GM18909 (cell line): ENCODE measurements at regions not wholly inside any gene's neighbourhood (a gene's known extent, or its start where the extent isn't known, plus 50 kb on each side); places are given as distances from the start of the nearest gene placed in this dataset.

Experiments
- ATAC-seq: cut with Tn5 transposase; IDR thresholded peaks from one replicate; pipeline ENCODE4 v1.9.1; 2021; ENCODE audit warnings: mild to moderate bottlenecking; ENCODE audit not compliant: unreplicated experiment, poor library complexity

DNA sequence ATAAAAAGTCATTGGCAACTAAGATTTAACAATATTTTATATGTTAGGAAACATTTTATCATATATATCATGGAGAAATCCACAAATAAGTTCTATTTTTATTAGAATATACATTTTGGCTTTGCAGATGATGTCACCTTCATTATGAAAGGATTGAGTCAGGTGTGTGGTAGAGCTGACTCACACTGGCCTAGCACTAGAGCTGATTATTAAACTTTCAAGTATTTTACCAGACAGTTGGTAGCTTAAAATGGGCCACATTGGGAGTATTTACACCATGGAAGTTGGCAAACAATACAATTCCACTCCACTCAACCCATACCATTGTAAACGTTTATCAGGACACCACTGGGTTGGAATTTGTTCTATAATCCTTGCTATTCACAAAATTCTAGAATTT is 1036.6 kb downstream of the TRHDE start:
- ATAC-seq = no peak

- ATAC-seq = no peak
Measured at GRCh38 chr12:73321319-73321718, 1049.1 kb downstream of the TRHDE start.

- no peak for ATAC-seq
Measured at GRCh38 chr12:73321776-73322175, 1049.6 kb downstream of the TRHDE start.

- ATAC-seq = no peak
Measured at GRCh38 chr12:73330584-73331351, 1058.6 kb downstream of the TRHDE start.

GRCh38 chr12:73341559-73342247 is 1069.5 kb downstream of the TRHDE start:
- no peak for ATAC-seq

GRCh38 chr12:73342733-73343132 is 1070.6 kb downstream of the TRHDE start:
- ATAC-seq = no peak

DNA sequence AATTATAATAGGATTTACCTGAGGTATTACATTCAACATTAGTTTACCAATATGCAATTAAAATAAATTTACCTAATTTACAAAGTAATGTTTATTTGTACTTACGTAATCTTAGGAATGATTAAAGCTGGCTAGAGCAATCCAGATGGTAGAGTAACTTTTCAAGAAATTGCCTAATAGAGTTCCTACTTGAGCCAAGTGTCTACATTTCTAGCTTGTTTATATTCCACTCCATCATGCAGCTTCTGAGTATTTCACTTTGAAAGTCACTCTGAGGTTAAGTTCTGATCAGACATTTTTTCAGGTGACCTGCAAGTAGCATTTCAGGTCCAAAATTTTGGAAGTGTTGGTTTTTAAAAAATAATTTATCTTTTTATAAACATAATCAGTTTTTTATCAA is 1080.7 kb downstream of the TRHDE start:
- ATAC-seq = no peak

DNA sequence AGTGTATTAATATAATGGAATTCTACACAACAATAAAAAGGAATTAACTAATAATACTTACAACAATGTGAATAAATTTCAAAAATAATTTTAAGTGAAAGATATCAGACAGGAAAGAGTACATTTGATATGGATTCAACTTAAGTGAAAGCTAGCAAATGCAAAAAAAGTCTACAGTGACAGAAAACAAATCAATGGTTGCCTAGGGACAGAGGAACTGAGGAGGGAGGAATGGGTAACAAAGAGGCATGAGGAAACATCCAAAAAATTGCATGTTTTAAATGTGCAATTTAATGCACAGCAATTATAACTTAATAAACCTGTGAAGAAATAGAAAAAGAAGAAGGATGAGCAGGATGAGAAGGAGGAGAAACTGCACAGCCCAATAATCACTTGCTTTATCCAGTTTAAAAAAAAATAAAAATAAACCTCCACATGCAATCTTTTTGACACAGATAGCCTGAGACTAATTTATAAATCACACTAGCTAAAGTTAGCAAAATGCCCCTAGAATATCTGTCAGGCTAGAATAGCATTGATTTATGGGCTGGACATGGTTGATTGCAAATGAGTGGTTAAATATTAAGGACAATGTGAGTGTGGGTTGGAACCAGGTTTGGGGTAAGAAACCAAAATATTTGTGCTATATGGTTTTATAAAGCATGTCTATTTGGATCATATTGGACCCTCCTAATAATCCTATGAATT is 1089.1 kb downstream of the TRHDE start:
- ATAC-seq = no peak

DNA sequence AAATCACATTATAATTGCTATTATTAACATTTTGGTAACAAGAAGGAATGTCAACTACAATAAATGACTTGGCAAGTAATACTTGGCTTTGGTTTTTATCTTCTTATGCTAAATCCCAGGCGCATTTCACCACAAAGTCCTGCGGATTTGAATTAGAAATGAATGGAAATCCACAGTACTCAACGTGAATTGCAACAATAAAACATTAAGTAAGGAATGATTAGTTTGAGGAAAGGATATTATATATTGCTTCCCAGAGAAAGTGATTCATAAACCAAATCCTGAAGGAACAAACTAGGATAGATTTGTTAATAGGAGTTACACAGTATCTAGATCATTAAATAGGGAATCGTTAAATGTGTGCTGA is 1089.7 kb downstream of the TRHDE start:
- no peak for ATAC-seq

GRCh38 chr12:73362666-73363065 is 1090.5 kb downstream of the TRHDE start:
- ATAC-seq = no peak

- ATAC-seq = no peak
Measured at GRCh38 chr12:73372856-73373255, 1100.7 kb downstream of the TRHDE start.

DNA sequence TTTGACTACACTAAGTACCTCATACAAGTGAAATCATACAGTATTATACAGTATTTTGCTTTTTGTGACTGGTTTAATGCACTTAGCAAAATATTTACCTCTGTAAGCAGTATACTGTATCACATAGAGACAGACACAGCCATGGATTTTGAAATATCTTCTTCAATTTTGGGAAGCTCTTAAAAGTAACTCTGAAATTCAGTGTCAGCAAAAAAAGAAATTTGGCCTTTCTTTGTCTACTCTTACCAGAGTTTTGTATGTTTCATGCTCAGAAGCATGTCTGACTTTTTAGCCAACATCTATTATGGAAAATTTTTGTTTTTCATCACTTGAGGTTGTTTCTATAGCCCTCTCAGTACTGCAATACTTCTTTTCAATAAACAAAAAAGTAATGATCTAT is 1102.2 kb downstream of the TRHDE start:
- ATAC-seq = no peak

GRCh38 chr12:73383584-73384222 is 1111.5 kb downstream of the TRHDE start:
- ATAC-seq = no peak

DNA sequence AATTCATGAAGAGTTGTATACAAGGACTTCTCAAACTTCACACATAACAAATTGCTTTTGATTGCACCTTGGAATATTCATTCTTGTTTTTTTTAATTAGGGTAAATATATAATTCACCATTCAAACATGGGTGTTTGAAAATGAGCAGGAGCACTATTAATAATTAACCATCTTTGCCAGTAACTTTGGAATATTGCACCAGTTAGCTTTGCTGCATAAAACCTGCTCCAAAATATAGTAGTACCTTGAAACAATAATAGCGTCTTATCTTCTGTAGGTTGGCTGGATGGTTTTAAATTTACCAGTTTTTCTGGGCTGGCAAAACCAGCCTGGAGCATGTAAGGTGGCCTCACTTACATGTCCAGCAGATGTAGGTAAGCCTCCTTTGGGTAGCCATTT is 1112.4 kb downstream of the TRHDE start:
- ATAC-seq = no peak

DNA sequence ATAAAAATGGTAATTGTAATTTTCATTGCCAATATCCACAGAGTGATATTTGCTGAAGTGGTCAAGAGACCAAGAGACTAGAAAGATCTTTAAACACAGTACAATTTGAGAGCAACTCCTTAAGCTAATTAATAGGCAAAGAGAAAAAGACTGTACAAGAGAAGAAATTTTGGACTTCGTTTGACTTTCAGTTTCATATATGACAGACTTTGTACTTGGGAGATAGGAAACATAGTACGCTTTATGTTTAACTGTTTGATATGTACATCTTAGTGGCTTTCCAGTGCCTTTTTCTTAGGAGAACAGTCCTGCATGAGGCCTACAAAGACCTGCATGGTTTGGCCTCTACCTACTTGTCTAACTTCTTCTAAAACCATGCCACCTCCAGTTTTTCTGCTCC is 1118.1 kb downstream of the TRHDE start:
- no peak for ATAC-seq

GRCh38 chr12:73413051-73413450 is 1124.6 kb upstream of the ATXN7L3B start:
- no peak for ATAC-seq

GRCh38 chr12:73413974-73414373 is 1123.7 kb upstream of the ATXN7L3B start:
- no peak for ATAC-seq

DNA sequence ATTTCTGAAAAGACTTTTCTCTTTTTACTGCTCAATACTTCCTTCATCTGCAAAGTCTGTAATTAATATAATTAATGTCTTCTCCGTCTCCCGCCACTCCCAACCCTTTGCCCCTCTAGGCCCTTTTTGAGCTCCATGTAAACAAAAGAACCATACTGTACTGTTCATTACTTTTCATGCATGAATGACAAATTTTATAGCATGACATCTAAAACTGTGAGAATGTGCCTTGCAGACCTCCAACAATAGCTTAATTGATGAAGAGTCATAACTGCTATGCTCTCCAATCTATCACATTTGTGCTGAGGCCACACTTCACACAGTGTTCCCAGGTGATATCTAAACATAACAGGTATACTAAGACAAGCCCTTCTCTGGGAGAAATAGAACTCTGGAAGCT is 1122.7 kb upstream of the ATXN7L3B start:
- ATAC-seq = no peak

DNA sequence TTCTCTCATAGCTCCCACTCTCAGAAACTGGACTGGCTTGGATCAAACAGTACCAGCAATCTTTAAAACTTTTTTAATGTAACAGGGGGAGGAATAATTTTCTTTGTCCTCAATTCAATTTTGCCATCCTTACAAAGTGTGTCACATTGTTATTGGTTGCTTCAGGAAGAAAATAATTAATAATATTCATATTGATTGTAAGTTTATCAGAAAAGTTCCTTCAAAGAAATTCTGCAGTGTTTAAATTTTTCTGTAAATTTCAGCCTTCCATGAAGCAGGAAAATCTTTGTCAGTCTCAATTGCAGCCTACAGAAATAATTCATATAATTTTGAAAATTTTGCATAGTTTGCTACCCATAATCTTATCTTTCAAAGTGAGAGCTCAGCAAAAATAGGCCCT is 1119.1 kb upstream of the ATXN7L3B start:
- ATAC-seq = no peak

DNA sequence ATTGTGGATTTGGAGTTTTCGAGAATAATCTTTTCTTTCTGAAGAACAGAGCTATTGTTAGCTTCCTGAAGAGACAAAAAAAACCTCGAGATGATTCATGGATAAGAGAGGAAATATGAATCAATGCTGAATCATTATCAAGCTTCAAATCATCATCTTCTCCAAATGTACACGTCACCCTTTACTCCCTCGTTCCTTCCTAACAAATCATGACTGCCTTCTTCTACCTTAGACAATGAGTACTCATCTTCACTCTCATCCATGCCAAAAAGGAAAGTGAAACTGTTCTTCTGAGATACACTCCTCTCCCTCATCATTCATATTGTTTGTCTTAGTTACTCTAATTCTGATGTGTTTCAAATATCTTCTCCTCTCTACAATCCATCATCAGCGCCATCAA is 1115.8 kb upstream of the ATXN7L3B start:
- ATAC-seq = no peak

GRCh38 chr12:73424484-73424883 is 1113.2 kb upstream of the ATXN7L3B start:
- ATAC-seq = no peak
